GM18499 (cell line): ENCODE measurements at regions not wholly inside any gene's neighbourhood (a gene's known extent, or its start where the extent isn't known, plus 50 kb on each side); places are given as distances from the start of the nearest gene placed in this dataset.

Experiments used
- ATAC-seq: cut with Tn5 transposase; IDR thresholded peaks from one replicate; pipeline ENCODE4 v1.9.1; 2021; ENCODE audit warnings: moderate number of reproducible peaks; ENCODE audit not compliant: insufficient read depth, unreplicated experiment

DNA sequence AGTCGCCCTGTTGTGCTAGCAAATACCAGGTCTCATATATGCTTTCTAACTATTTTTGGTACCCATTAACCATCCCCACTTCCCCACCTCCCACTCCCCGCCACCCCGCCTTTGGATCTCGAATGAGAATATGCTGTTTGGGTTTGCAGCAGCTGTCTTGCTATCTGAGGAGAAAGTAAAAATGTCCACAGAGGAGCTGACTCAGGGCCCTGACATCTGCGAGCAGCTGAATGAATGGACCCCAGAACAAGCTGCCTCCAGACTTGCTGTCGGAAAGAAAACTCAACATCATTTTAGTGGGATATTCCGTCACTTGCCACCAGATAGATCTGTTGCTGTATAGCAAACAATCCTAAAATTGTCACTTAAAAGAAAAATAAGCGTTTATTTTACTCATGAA is 103.7 kb downstream of the LINC00237 start:
- ATAC-seq: no peak

DNA sequence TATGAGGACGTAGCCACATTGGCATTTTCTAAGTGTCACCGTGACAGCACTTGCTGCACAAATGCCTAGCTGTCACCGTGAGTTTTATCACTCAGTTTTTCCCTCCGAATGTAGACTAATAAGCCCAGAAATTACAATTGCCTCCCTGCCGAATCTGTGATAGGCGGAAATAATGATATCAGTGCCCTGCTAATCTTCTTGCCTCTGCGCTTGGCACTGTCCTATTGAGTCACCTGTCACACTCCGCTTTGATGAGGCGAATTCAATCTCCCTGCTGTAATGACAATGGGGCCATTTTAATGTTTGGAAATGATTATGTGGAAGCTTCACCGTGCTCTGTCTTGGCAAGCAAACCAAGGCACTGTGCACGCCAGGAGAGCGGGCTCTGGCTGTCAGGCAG is 112.8 kb downstream of the LINC00237 start:
- no peak for ATAC-seq

DNA sequence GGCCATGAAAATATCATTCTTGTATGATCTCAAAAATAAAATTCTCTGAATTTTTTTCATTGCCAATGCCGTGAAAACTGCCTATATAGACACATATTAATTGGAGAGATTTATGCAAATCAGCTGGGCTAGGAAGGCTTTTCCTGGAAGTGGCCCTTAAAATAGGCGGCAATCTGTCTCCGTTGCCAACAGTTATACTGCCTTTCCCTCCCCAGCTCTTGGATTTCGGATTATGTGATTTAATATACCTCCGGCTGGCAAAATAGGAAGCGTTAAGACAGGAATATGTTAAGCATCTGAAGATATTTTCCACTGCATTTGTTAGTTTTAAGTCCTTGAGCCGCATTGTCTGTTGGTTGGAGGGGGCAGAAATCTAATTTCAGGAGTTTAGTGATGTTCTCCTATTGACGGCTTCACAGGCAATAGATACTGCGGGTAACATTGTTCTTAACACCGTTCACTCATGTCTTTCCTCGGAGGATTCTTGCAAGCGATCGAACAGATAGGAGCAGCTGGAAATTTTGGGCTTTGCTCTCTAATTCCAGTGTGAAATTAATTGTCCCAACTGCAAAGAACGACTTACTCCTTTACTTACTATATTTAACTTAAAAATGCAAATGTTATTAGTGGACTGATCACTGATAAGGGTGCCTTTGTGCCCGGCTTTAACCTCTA is 113.3 kb downstream of the LINC00237 start:
- ATAC-seq: no peak

DNA sequence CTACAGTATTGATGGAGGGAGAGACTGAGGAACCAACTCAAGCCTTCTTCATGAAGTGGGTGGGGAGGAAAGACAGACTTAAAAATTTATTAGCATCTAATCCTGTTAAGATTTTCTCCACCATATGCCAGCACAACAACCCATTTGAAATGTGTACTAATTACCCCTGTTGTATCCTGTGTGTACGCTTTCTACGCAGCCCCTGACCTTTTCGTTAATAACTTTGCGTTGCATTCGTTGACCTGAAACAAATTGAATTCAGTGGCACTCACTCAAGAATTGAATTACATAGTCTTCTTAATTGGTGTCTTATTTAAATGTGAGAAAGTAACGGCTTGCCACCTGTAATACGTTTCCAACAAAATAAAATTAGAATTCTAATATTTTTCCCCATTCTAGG is 113.9 kb downstream of the LINC00237 start:
- no peak for ATAC-seq

DNA sequence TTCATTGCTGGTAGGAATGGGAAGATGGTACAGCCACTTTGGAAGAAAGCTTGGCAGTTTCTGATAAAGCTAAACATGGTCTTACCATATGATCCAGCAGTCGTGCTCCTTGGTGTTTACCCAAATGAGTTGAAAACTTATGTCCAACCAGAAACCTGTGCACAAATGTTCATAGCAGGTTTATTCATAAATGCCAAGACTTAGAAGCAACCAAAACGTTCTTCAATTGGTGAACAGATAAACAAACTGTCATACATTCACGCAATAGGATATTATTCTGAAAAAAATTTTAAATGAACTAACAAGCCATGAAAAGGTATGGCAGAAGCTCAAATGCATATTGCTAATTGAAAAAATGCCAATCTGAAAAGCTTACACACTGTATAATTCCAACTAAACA is 117.1 kb downstream of the LINC00237 start:
- ATAC-seq: no peak

DNA sequence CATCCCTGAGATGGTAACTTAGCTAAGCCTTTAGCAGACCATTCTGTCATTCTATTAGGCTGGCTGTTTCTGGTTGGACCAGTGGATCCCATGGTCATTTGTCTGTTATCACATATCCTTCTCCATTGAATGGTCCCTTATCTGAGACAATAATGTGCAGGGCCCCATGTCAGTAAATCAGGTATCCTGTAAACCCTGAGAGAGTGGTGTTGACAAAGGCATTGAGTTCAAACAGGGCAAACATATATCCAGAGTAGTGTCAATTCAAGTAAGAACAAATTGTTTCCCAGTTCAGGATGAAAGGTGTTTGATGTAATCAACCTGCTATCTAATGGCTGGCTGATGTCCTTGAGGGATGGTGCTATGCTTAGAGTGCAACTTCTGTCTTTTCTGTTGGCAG is 126.2 kb downstream of the LINC00237 start:
- ATAC-seq: no peak

DNA sequence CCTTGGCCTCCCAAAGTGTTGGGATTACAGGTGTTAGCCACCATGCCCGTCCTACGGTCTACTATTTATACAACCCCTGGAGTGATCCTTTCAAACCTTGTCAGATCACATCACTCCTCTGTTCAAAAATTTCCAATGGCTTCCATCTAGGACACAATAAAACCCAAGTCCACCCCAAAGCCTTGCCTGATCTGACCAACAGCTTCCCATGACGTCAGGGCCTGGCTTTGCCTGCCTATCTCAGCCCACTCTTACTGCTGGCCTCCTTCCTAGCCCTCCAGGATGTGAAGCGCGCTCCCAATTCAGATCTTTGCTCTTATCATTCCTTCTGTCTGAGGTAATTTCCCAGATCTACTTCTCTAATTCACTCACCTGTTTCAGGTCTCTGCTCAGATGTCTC is 128.4 kb downstream of the LINC00237 start:
- ATAC-seq: no peak

DNA sequence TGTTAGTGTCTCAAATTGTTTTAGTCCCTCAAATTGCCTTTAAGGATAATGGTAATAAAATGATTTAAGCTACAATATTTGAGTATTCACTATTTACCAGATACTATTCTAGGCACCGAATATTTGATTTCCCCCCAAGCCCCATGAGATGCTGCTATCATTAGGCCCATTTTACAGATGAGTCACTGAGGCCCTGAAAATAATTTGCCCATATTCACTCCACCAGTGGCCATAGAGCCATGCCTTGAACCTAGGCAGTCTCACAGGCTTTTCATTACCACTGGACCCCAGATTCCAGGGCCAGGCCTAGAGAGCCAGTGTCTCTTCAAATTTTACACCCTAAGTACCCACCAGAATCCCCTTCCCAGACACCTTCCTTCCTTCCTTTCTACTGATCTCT is 133.7 kb downstream of the LINC00237 start:
- no peak for ATAC-seq

DNA sequence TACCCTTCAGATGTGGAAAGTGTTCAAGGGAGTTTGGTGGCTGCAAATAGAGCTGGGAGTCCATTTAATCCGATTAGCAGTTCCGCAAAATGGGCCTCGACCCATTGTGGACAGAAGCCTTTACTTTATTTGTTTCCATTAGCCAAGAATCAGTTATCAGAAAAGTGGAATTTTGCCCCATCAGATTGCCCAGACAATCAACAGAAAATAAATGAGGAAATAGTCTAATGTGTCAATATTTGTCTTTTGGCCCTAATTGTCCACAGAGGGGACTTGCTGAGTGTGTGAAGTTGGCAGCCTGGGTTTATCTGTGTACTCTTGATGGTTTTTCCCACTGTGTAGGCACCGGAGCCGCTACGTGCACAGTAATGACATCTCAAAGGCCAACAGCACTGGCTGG is 134.3 kb downstream of the LINC00237 start:
- no peak for ATAC-seq

DNA sequence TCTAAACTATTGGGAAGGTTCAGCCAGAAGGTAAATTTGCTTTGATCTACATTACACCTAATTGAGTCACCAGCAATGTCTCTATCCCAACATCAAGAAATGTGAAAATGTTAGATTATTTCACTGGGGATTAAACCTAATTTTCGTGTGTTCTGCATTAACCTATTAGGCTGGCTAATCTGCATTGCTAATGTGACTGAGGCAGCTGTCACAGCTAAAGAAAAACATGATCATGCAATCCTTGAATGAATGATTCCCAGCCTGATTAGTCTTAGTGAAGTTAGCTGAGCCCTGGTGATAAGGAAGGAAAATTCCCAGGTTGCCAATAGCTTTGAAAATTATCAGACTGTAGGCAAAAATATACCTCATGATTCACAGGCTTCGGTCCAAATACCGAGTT is 135.3 kb downstream of the LINC00237 start:
- no peak for ATAC-seq

DNA sequence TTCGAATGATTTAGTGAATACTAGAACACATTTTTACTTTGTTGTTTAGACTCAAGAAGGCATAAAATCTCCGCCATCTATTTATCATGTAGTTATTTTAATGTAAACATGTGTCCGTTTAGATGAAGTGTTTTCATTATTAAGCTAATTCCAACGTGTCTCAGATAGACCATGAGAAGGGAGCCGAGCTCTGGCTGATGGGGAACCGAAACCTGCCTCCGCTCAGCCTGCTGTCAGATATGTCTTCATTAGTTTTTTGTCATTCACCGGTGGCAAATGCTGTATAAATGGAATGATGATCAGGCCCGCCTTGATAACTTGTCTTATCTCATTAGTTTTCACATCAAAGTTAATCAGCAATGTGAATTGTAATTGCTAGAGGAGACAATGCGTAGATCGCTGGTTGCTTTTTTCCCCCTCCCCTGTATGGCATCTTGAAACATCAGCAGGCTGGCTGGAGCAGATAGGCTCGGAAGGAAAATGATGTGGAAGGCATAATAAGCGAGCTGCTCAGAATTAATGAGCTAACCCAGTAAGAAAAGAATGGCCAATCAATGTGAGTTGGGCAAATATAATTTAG is 136.4 kb downstream of the LINC00237 start:
- ATAC-seq: no peak

DNA sequence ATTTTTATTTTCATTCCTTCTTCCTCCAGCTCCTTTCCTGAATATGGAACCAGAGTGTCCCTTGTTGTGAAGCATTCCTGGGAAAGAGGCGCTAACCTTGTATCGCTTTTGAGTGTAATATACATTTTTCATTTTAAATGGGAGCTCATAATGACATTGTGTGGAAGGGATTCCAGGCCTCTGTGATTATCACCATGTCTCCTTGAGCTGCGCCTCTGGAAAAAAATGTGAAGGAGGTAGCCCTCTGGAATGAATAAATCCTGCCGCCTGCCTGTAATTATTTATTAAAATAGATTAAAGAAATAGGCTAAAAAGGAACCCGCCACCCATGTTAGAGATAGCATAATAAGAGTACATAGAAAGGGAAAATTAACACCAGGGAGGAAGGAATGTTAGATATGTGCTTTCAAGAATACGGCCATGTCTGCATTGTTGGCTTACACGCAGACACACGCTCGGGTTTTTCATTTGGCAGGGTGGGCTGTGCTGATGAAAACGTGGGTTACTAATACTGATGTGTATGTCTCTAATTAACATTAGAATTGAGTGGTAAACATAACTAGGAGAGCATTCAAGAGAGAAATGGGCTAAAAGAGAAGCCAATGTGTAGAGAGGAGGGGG is 138.5 kb downstream of the LINC00237 start:
- no peak for ATAC-seq

DNA sequence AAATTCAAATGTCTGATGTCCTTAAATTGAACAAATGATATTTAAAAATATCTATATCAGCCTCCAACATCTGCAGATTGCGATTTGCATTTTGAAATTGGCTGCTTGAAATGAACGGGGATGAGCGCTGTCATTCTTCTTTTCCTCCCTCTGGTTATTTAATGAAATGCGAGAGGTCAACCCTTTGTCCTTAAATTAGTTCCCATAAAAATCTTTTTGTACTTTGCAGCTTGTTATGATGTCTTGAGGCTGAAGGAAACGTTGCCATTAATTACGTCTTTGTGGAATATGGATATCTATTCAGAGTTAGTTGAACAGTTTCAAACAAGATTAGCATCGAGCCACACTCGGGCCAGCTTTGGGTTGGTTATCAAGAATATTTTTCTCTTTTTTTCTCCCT is 140.0 kb downstream of the LINC00237 start:
- ATAC-seq: no peak

DNA sequence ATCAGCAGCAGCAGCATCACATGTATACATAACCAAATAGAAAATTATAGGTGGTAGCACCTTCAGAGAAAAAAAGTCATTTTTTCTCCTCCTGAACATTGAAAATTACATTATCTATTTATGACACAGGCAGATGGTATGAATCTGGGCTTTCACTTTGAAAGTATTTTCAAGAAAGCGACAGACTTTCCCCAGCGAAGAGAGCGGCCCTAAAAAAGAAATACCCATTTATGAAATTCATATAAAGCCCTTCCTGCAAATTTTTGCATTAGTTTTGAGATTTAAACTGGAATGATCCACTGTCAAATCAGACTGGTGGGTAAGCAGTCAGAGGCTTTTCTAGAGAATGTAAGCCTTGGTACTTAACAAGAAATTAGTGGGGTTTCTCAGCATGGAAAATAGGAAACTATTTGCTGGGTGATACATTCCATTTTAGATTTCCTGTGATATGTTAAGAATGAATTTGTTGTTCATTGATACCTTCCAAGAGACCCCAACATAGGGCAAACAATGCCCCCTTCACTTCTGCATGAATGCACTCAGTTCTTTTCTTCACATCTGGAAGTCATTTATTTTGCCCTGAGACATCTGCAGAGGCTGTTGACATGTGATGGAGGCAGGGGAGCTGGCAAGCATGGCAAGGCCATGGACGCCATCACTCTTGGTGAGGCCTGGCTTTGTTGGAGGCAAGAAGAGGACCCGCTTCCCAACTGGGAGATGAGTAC is 147.0 kb downstream of the LINC00237 start:
- no peak for ATAC-seq

DNA sequence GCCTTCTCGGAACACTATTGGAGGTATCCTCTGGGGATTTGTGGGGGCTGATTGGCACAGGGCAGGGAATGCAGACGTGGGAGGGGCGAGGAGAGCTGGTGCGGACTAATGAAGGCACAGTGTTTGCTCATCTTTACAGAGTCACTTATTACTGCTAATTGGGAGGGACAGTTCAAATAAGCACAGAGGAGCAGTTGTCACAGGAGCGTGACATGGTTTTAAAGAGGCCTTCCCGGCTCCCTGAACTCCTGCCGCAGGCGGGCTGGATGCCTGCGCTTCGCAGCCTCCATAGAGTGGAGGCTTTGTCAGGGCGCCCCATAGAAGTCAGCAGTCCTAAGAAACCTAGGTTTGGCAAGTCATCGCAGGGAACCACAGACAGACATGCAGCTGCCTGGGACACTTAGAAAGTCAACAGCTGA is 149.6 kb downstream of the LINC00237 start:
- no peak for ATAC-seq

DNA sequence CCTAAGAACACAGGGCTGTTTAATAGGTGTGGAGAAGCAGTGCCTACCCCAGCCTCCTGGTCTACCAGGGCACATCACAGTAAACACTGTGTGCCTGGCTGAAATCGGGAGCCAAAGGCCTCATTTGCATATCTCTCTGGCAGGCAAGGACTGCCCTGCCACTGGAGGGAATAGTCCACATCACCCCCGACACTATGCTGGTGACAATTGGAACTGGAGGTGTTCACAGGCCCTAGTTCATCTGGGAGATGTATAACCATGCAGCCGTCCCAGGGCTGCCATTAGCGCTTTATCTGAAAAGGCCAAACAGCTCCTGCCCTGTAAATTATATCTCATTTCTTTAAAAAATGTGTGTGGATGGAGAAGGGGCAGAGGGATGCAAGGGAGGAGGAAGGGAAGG is 150.3 kb downstream of the LINC00237 start:
- no peak for ATAC-seq

DNA sequence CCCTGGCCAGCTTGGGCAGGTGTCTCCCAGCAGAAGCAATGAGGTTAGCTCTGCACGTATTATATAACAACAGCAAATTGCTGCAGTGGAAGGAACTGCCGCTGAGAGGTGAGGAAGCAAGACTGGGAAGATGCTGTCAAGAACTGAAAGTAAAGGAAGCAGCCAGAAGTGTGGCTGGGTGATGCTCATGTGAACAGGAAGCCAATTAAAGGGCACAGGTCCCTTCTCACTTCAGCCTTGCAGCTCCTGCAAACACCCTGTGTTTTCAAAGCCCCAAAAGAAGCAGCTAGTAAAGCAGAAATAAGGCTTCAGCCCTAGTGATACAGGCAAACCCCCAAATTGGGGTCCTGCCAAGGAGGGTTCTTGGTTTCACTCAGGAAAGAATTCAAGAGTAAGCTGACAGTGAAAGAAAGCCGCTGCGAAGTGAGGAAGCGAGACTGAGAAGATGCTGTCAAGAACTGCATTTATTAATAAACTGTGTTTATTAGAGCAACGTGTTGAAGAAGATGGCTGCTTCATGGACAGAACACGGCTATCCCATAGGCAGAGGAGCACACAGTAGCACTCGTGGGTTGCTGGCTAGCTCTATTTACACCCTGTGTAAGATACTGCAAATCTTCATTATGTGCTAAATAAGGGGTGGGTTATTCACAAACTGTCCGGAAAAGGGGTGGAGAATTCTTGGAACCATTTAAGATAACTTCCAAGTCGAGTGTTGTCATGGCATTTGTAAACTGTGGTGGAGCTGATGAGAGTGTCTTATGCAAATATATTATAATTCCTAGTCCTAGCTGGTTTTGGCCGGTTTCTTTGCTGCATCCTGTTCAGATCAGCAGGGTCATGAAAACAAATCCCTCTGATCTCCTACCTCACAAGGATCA is 152.2 kb downstream of the LINC00237 start:
- no peak for ATAC-seq

DNA sequence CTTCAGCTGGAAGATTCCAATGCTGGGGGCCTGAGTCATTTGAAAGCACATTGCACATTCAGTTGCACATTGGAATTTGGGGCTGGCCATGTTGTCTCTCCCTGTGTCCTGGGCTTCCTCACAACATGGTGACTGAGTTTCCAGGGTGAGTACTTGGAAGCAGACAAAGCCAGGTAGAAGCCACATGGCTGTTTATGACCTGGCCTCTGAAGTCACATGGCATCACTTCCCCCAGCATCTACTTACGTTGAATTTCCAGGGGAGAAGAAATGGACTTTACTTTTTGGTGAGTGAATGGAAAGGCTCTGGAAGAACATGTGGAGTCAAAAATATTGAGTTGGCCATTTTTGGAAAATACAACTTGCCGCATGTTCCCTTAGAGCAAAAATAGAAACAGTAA is 155.5 kb downstream of the LINC00237 start:
- ATAC-seq: no peak

DNA sequence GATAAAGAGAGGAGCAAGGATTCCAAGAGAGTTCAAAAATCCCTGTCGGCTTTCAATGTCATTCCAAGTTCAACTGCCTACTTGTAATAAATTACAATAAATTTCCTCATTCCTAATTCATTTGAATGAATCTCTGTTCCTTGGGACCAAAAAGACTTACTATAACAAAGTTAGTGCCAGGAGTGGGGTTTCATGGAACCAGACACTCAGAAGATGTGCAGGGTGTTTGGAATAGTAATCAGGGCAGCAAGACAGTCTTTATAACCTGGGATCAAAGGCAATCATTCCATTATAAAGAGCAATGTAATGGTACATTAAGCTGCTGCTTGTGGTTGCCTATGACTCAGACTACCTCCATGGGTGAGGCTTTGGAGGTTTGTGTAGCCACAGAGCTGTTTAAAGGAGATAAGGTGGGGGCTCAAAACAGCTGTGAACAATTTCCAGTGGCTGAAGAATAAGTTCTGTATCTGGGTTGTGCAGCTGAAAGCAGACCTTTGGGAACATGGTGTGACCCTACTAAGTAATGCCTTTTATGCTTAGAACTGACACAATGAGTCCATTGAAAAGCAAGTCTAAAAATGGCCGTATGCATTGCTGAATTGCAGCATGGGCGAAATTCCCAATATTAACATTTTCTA is 159.9 kb downstream of the LINC00237 start:
- no peak for ATAC-seq

DNA sequence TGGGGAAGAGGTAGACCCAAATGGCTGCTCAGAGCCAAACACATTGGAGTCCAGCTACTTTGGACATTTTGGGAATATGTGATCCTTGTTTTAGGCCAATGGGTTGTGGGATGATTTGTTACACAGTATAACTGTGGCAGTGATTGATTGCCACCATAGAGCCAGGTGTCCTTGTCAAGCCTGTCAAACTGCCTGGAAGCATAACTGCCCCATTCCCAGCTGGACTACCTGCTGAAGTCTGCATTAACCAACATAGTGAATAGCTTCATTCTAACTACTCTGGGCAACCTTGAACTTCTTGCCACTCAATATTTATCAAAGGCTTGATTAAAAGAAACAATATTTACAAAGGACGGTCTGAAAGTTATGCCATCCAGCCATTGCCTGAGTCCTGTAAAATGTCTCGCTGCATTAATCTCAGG is 164.7 kb downstream of the LINC00237 start:
- ATAC-seq: no peak
